ENCODE measurements at regions not wholly inside any gene's neighbourhood (a gene's known extent, or its start where the extent isn't known, plus 50 kb on each side); places are given as distances from the start of the nearest gene placed in this dataset.
"Not testable (repeated sequence)": the region's sequence is repeated elsewhere in the genome, so short reads cannot be mapped to it uniquely, and the experiment has no call there.

GRCh38 chr5:124549891-124550436 lies 196.5 kb downstream of the ZNF608 start:
- no peak for DNase-seq (ENCODE audit: low read depth)

DNA sequence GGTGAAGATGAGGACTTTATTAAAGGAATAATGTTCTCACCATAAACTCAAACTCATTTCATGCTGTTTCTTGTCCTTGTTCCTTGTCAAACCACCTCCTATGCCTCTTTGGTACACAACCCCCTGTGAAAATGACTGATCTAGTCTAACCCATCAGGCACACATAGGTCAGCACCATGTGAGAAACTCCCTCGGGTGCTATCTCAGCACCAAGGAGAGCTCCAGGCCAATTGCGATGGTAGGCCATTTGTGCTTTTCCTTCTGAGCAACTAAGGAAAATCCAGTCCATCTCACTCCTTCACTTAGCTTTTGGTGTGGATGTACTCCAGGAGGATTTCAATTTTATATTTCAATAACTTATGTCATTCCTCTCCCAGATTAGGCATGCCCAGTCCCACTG lies 199.8 kb downstream of the ZNF608 start:
- no peak for DNase-seq (ENCODE audit: low read depth)

GRCh38 chr5:124544366-124545055 lies 201.9 kb downstream of the ZNF608 start:
- no peak for DNase-seq (ENCODE audit: low read depth)

GRCh38 chr5:124538931-124539330 lies 207.5 kb downstream of the ZNF608 start:
- no peak for DNase-seq (ENCODE audit: low read depth)

DNA sequence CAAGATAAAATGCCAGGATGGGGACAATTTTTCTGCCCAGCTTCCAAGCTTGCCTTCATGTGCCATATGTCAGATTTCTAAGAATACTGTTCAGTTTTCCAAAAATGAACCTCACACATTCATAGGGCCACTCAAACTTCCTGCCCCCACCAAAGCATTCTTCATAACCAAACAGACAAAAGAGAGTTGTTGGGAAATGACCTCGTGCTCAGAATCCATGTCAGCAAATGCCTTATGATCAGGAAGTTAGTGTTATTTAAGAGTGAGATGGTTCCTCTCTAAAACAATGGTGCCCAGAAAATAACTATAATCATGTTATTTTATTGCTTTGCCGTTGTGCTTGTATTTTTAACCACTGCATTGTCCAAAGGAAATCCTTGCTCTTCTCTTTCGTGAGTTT lies 208.2 kb downstream of the ZNF608 start:
- no peak for DNase-seq (ENCODE audit: low read depth)

- DNase-seq (ENCODE audit: low read depth) = no peak
Observed at GRCh38 chr5:124537522-124537921, 208.9 kb downstream of the ZNF608 start.

- no peak for DNase-seq (ENCODE audit: low read depth)
Observed at GRCh38 chr5:124537107-124537506, 209.3 kb downstream of the ZNF608 start.

- DNase-seq (ENCODE audit: low read depth) = no peak
Observed at GRCh38 chr5:124536333-124536732, 210.1 kb downstream of the ZNF608 start.

DNA sequence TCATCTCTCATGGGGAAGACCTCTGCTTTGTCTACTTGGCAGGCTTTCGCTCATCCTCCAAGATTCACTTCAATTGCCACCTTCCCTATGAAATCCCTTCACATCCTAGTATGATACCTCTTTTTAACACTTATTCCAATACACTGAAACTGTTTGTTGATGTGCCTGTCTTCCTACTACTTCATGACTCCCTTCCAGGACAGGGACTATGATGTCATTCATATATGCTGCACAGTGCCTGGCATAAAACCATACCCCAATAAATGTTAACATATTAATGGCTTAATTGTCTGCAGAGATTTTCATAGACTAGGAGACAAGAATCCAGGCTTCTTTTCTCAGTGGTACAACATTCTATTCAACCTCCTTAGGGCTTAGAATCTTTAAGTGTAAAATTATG lies 215.5 kb downstream of the ZNF608 start:
- no peak for DNase-seq (ENCODE audit: low read depth)

- no peak for DNase-seq (ENCODE audit: low read depth)
Observed at GRCh38 chr5:124528838-124529237, 217.6 kb downstream of the ZNF608 start.

DNA sequence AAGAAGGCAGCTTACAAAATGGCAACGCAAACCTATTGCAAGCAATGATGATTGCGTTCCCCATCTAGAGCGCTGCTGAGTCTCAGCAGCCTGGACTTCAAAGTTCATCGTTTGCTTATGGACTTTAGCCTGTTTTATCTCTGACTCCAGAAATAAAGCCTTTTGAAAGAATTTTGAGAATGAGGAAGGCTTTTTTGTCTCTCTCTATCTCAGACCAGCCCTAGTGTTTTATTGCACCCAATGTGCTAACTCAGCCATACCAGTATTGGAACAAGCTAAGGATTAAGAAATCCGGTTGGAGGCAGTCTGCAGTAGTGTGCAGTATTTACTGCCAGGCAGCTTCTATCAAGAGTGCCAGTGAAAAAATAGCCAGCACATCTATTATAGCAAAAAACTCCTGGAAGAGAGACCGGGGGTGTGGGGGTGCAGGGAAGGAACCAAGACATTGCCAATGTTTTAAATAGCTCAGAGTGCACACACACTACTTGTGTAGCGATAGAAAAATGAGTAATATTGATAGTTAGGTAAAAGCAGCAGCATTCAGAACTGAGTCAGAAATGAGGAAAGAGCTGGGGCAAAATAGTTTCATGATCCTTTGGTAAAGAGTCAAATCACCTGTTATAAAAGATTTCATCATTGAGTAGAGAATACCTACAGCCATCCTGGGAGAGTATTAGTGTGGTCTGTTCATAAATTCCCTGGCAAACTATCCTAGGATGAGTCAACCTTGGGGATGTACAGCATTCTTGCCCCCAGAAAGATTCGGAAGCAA lies 219.0 kb downstream of the ZNF608 start:
- DNase-seq (ENCODE audit: low read depth) = no peak

- DNase-seq (ENCODE audit: low read depth) = not testable (repeated sequence)
Observed at GRCh38 chr5:124526079-124526478, 220.4 kb downstream of the ZNF608 start.

DNA sequence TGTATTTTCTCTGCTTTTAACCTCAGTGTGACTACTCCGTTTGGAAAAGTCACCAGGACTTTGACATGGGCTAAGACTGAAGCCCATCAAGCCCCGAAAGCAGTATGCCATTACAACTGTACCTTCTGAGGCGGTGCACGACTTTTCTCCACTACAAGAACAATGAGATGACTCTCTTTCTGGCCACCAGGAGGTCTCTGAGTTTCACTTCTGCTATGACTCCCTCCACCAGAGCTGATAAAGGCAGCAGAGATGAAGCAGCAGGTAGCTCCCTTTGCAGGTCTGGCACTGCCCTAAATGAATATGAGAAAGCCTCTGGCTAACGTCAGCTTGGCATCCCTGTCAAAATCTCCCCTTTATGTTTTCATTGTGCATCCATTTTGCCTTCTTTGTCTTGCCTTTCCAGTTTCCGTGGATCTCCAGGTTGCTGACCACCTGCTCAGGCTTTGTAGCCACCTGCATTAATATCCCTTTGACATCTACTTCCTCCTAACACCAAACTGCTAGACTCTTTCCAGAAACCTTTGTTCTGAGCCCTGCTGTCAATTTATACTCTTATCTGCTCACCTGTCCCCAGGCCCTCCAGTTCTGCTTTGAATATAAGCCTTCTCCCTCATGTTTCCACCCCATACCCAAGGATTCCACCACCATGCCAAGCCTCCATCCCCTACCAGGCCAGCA lies 221.7 kb downstream of the ZNF608 start:
- DNase-seq (ENCODE audit: low read depth) = no peak

GRCh38 chr5:124523897-124524296 lies 222.5 kb downstream of the ZNF608 start:
- DNase-seq (ENCODE audit: low read depth) = no peak

DNA sequence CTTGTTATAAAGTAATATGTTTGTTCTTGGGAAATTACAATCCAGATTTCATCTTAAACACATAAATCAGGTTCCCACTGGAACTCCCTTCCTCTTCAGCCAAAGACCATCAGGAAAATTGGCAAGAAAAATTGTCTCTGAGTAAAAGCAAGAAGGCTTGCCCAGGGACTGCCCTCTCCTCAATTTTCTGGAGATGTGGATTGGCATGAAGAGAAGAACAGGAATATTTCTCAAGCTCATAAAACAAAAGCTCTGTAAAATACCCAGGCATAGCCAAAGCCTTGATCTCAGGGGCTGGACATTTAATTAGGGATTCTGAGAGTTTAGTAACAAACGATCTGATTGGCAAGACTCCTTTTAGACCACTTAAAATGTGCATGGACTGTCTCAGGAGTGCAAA lies 223.4 kb downstream of the ZNF608 start:
- no peak for DNase-seq (ENCODE audit: low read depth)

DNA sequence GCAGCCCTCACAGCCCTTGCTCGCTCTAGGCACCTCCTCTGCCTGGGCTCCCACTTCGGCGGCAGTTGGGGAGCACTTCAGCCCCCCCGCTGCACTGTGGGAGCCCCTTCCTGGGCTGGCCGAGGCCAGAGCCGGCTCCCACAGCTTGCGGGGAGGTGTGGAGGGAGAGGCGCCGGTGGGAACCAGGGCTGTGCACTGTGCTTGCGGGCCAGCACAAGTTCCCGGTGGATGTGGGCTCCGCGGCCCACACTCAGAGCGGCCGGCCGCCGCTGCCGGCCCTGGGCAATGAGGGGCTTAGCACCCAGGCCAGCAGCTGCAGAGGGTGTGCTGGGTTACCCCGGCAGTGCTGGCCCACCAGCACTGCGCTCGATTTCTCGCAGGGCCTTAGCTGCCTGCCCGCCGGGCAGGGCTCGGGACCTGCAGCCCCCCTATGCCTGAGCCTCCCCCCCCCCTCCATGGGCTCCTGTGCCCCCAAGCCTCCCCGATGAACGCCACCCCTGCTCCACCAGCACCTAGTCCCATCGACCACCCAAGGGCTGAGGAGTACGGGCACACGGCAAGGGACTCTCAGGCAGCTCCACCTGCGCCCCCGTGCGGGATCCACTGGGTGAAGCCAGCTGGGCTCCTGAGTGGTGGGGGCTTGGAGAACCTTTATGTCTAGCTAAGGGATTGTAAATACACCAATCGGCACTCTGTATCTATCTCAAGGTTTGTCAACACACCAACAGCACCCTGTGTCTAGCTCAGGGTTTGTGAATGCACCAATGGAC lies 224.8 kb downstream of the ZNF608 start:
- no peak for DNase-seq (ENCODE audit: low read depth)

DNA sequence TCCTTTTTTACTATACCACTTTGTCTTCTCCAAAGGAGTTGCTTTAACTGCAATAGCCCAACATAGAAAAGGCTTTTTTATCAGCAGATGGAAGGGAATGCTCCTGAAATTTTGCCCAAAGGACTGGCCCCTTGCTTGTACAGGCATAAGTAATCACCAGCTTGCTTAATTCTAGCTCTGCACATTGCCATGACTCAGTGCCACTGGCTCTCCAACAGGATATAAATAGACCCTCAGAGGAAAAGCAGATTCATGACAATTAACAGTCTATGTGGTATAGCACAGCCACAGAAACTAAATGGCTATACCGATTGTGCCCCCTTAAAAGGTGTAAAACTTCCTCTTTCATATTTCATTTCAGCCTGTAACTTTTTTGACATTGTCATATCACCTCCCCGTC lies 227.0 kb downstream of the ZNF608 start:
- no peak for DNase-seq (ENCODE audit: low read depth)

DNA sequence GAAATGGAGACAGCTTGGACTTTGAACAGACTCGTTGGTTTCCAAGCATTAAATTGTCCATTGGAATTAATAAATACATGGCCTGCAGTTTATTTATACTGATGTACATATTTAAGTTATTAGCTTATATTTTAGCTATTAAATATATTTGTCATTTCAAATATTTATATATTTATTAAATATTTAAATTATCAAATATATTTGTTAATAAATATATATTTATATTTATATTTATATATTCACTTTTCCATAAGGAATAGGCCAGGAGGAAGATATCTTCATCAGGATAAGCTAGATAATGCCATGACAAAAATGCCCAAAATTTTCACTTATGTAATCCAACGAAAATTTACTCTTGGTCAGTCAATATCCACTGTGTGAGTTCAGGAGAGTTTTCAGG lies 229.9 kb downstream of the ZNF608 start:
- no peak for DNase-seq (ENCODE audit: low read depth)

- no peak for DNase-seq (ENCODE audit: low read depth)
Observed at GRCh38 chr5:124515497-124516245, 230.8 kb downstream of the ZNF608 start.

- no peak for DNase-seq (ENCODE audit: low read depth)
Observed at GRCh38 chr5:124514956-124515355, 231.5 kb downstream of the ZNF608 start.

GRCh38 chr5:124512952-124513632 lies 233.3 kb downstream of the ZNF608 start:
- DNase-seq (ENCODE audit: low read depth) = no peak

Measured in activated T-helper 9 cell treated with anti-CD3 and anti-CD28 coated beads, Interleukin-2, amount 50 U/mL, for 16 hours (primary cell).